Endodermal cell (in vitro differentiated cells): ENCODE measurements at regions not wholly inside any gene's neighbourhood (a gene's known extent, or its start where the extent isn't known, plus 50 kb on each side); places are given as distances from the start of the nearest gene placed in this dataset.

ENCODE experiments used
- DNase-seq: peaks from one replicate; pipeline ENCODE4 v3.0.0-alpha.2; 2017
- H3K27ac ChIP-seq: 2 replicates; pipeline ENCODE4 v1.5.1; 2013; ENCODE audit warnings: mild to moderate bottlenecking, low read depth, low read length, moderate library complexity
- H3K27me3 ChIP-seq: 2 replicates; pipeline ENCODE4 v1.6.1; 2013; ENCODE audit warnings: mild to moderate bottlenecking, low read length, moderate library complexity; ENCODE audit not compliant: insufficient read depth, control insufficient read depth, poor library complexity, severe bottlenecking
- H3K36me3 ChIP-seq: 2 replicates; pipeline ENCODE4 v1.7.0; 2013; ENCODE audit warnings: mild to moderate bottlenecking, low read length, moderate library complexity; ENCODE audit not compliant: control insufficient read depth, insufficient read depth
- H3K4me1 ChIP-seq: one replicate; pipeline ENCODE4 v1.7.0; 2013; ENCODE audit warnings: low read length; ENCODE audit not compliant: control insufficient read depth, insufficient read depth
- H3K4me3 ChIP-seq: 2 replicates; pipeline ENCODE4 v1.5.1; 2013; ENCODE audit warnings: mild to moderate bottlenecking, low read length, moderate library complexity
- H3K9ac ChIP-seq: 2 replicates; pipeline ENCODE4 v1.6.1; 2013; ENCODE audit warnings: mild to moderate bottlenecking, low read length, moderate library complexity; ENCODE audit not compliant: poor library complexity, severe bottlenecking; ENCODE audit errors: extremely low read depth
- H3K9me3 ChIP-seq: 2 replicates; pipeline ENCODE4 v1.6.1; 2013; ENCODE audit warnings: mild to moderate bottlenecking, low read length, moderate library complexity; ENCODE audit not compliant: control insufficient read depth
- H3K27ac Mint-ChIP-seq: 2 replicates; pipeline ENCODE4 v1.8.0; 2020; ENCODE audit warnings: mixed read lengths
- H3K27me3 Mint-ChIP-seq: 2 replicates; pipeline ENCODE4 v1.8.0; 2021; ENCODE audit warnings: mild to moderate bottlenecking, mixed read lengths; ENCODE audit not compliant: insufficient read depth
- H3K36me3 Mint-ChIP-seq: 2 replicates; pipeline ENCODE4 v1.8.0; 2020; ENCODE audit warnings: low read depth, mixed read lengths
- H3K4me1 Mint-ChIP-seq: 2 replicates; pipeline ENCODE4 v1.8.0; 2020; ENCODE audit warnings: mixed read lengths
- H3K4me3 Mint-ChIP-seq: 2 replicates; pipeline ENCODE4 v1.8.0; 2020; ENCODE audit warnings: mild to moderate bottlenecking, moderate library complexity, mixed read lengths
- H3K9me3 Mint-ChIP-seq: 2 replicates; pipeline ENCODE4 v1.8.0; 2020; ENCODE audit warnings: mild to moderate bottlenecking, mixed read lengths
- WGBS, 2 experiments: methylation state at CpG; one replicate each; pipeline versions ENCODE4 v1.1.5 to v1.1.7; 2013; ENCODE audit warnings: missing lambda C conversion rate in 2 of 2, mixed read lengths in 1 of 2; ENCODE audit not compliant: insufficient coverage in 1 of 2, insufficient read length in 1 of 2; 5-methylcytosine and 5-hydroxymethylcytosine counted together
- TF ChIP-seq, protein P1 (sequence below): fragments of 200-600 bp; sonication (generic); conservative IDR thresholded peaks from 2 replicates; pipeline ENCODE4 v1.5.0; 2021; ENCODE audit warnings: antibody characterized with exemption, mild to moderate bottlenecking

DNA sequence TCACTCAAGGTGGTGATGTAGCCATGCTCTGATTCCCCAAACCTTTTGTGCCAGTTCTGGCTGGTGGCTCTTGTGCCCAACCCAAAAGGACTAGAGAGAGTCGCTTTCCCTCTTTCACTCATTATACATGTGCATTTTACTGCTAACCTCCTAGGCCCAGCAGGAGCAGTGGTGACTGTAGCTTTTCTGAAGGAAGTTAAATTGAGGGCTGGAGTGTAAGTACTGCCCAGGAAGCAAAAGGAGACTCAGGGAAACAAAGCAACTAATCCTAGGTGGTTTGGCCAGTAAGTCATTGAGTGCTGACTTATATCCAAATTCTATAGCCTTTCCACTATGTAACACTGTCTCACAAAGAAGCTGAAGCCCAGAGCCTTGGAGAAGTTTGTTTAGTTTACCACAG is 194.4 kb upstream of the ZNF462 start:
- H3K27ac Mint-ChIP-seq = no peak overlapping the region

DNA sequence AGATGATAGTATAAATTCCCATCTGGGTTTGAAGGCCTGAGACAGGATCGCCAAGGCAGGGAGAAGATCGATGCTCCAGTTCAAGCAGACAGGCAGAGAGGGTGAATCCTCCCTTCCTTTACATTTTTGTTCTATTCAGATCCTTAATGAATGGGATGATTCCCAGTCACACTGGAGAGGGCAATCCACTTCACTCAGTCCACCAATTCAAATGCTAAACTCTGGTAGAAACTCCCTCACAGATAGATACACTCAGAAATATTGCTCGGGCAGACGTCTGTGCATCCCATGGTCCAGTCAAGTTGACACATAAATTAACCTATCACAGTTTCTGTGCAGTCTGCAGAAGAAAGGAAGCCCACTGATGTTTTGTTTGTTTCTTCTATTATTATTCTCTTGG is 193.1 kb upstream of the ZNF462 start:
- Histone ChIP-seq H3K9ac (no peak overlapping the region), H3K36me3 (no peaks in the 10 kb centered on the region), H3K4me3 (no peak overlapping the region), H3K27ac (no peak overlapping the region), H3K4me1 (no peaks in the 10 kb centered on the region), H3K9me3 (no peaks in the 10 kb centered on the region), H3K27me3 (no peaks in the 10 kb centered on the region)
- WGBS, 2 experiments = 95 to 96% methylated on average over 4 of the region's 4 CpGs
- Mint-ChIP-seq H3K4me1 (peaks cover 5% of the 10 kb centered on the region), H3K27ac (no peak overlapping the region), H3K27me3 (no peaks in the 10 kb centered on the region), H3K9me3 (no peaks in the 10 kb centered on the region), H3K4me3 (no peak overlapping the region), H3K36me3 (no peaks in the 10 kb centered on the region)
- no peak for DNase-seq
- TF ChIP-seq, protein P1, sequence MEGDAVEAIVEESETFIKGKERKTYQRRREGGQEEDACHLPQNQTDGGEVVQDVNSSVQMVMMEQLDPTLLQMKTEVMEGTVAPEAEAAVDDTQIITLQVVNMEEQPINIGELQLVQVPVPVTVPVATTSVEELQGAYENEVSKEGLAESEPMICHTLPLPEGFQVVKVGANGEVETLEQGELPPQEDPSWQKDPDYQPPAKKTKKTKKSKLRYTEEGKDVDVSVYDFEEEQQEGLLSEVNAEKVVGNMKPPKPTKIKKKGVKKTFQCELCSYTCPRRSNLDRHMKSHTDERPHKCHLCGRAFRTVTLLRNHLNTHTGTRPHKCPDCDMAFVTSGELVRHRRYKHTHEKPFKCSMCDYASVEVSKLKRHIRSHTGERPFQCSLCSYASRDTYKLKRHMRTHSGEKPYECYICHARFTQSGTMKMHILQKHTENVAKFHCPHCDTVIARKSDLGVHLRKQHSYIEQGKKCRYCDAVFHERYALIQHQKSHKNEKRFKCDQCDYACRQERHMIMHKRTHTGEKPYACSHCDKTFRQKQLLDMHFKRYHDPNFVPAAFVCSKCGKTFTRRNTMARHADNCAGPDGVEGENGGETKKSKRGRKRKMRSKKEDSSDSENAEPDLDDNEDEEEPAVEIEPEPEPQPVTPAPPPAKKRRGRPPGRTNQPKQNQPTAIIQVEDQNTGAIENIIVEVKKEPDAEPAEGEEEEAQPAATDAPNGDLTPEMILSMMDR = no peak

More for the DNA sequence above, 194.4 kb upstream of the ZNF462 start:
- no peaks in the 10 kb centered on the region for H3K27me3 Mint-ChIP-seq
- Histone ChIP-seq H3K36me3 (no peaks in the 10 kb centered on the region), H3K4me1 (no peaks in the 10 kb centered on the region), H3K9me3 (no peaks in the 10 kb centered on the region), H3K27ac (no peak overlapping the region), H3K27me3 (no peaks in the 10 kb centered on the region), H3K4me3 (no peak overlapping the region), H3K9ac (no peak overlapping the region)
- H3K4me1 Mint-ChIP-seq = peaks cover 5% of the 10 kb centered on the region
- H3K4me3 Mint-ChIP-seq = no peak overlapping the region
- no peaks in the 10 kb centered on the region for H3K9me3 Mint-ChIP-seq
- no peaks in the 10 kb centered on the region for H3K36me3 Mint-ChIP-seq
- DNase-seq = no peak
- 85% methylated on average over 1 of the region's 1 CpG; no CpG with 5 or more reads in 1 of the 2 experiments for WGBS, 2 experiments
- TF ChIP-seq, protein P1 = no peak

DNA sequence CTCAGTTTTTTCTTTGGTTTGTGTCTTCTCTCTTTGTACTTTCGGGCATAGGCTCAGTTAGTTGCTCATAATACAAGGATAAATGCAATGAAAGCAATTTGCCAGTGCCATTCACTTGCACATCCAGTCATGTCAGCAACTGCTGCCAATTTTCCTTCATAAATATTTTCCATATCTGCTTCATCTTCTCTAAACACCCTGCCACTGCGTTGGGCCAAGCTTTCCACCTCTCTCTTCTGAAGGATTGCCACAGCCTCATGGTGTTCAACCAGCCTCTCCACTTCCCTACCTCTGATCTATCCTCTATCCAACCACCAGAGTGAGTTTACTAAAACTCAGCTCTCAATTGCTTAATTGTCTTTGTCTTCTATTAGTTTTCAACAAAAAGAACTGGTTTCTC is 192.5 kb upstream of the ZNF462 start:
- H3K4me3 Mint-ChIP-seq = no peak overlapping the region
- Histone ChIP-seq H3K4me3 (no peak overlapping the region), H3K4me1 (no peaks in the 10 kb centered on the region), H3K9me3 (no peaks in the 10 kb centered on the region), H3K27ac (no peak overlapping the region), H3K9ac (no peak overlapping the region), H3K36me3 (no peaks in the 10 kb centered on the region), H3K27me3 (no peaks in the 10 kb centered on the region)
- TF ChIP-seq, protein P1 = no peak
- peaks cover 5% of the 10 kb centered on the region for H3K4me1 Mint-ChIP-seq
- no peak overlapping the region for H3K27ac Mint-ChIP-seq
- H3K9me3 Mint-ChIP-seq = no peaks in the 10 kb centered on the region
- no peak for DNase-seq
- no peaks in the 10 kb centered on the region for H3K27me3 Mint-ChIP-seq
- 90 to 100% methylated on average over 2 of the region's 2 CpGs for WGBS, 2 experiments
- no peaks in the 10 kb centered on the region for H3K36me3 Mint-ChIP-seq
